HG03039 (cell line): ENCODE measurements at regions not wholly inside any gene's neighbourhood (a gene's known extent, or its start where the extent isn't known, plus 50 kb on each side); places are given as distances from the start of the nearest gene placed in this dataset.
"Not testable (repeated sequence)": the region's sequence is repeated elsewhere in the genome, so short reads cannot be mapped to it uniquely, and the experiment has no call there.

ENCODE experiments used
- ATAC-seq: cut with Tn5 transposase; IDR thresholded peaks from one replicate; pipeline ENCODE4 v1.9.1; 2021; ENCODE audit warnings: mild to moderate bottlenecking, moderate library complexity; ENCODE audit not compliant: unreplicated experiment

- ATAC-seq: not testable (repeated sequence)
Observed at GRCh38 chr16:21532996-21533395, 66.4 kb upstream of the METTL9 start.

- ATAC-seq: not testable (repeated sequence)
Observed at GRCh38 chr16:21533474-21533873, 65.9 kb upstream of the METTL9 start.

- ATAC-seq: not testable (repeated sequence)
Observed at GRCh38 chr16:21534561-21534960, 64.8 kb upstream of the METTL9 start.

- not testable (repeated sequence) for ATAC-seq
Observed at GRCh38 chr16:21535201-21535600, 64.2 kb upstream of the METTL9 start.

GRCh38 chr16:21536740-21537139, 62.6 kb upstream of the METTL9 start:
- not testable (repeated sequence) for ATAC-seq

GRCh38 chr16:21537598-21537997, 61.8 kb upstream of the METTL9 start:
- not testable (repeated sequence) for ATAC-seq

GRCh38 chr16:21539107-21539618, 60.2 kb upstream of the METTL9 start:
- not testable (repeated sequence) for ATAC-seq

GRCh38 chr16:21540770-21541433, 58.5 kb upstream of the METTL9 start:
- peak; percentile 60 for ATAC-seq

GRCh38 chr16:21541611-21542051, 57.7 kb upstream of the METTL9 start:
- peak; percentile 25 for ATAC-seq

GRCh38 chr16:21542075-21542474, 57.3 kb upstream of the METTL9 start:
- not testable (repeated sequence) for ATAC-seq

- not testable (repeated sequence) for ATAC-seq
Observed at GRCh38 chr16:21542491-21543124, 56.8 kb upstream of the METTL9 start.

- ATAC-seq: not testable (repeated sequence)
Observed at GRCh38 chr16:21543151-21543836, 56.1 kb upstream of the METTL9 start.

GRCh38 chr16:21545664-21546326, 53.6 kb upstream of the METTL9 start:
- not testable (repeated sequence) for ATAC-seq

- not testable (repeated sequence) for ATAC-seq
Observed at GRCh38 chr16:21549396-21549795, 50.0 kb upstream of the METTL9 start.
